Left ventricle myocardium inferior (tissue), 1 donor: ENCODE measurements at regions not wholly inside any gene's neighbourhood (a gene's known extent, or its start where the extent isn't known, plus 50 kb on each side); places are given as distances from the start of the nearest gene placed in this dataset.

Source experiments
- DNase-seq: peaks from one replicate; pipeline ENCODE4 v3.0.0-alpha.2; 2020
- H3K27ac ChIP-seq: fragments of 200-600 bp; replicated peaks from 2 replicates; pipeline ENCODE4 v1.8.0; 2021
- H3K27me3 ChIP-seq: fragments of 200-600 bp; 2 replicates; pipeline ENCODE4 v1.8.0; 2021; ENCODE audit warnings: low read depth
- H3K36me3 ChIP-seq: fragments of 200-600 bp; 2 replicates; pipeline ENCODE4 v1.8.0; 2021
- H3K4me1 ChIP-seq: fragments of 200-600 bp; 2 replicates; pipeline ENCODE4 v1.8.0; 2021
- H3K4me3 ChIP-seq: fragments of 200-600 bp; 2 replicates; pipeline ENCODE4 v1.8.0; 2021; ENCODE audit warnings: mild to moderate bottlenecking, moderate library complexity
- H3K9me3 ChIP-seq: fragments of 200-600 bp; replicated peaks from 2 replicates; pipeline ENCODE4 v1.8.0; 2021
- intact Hi-C: fragments of 100-400 bp; cut with micrococcal nuclease; formaldehyde crosslinking; loops from one replicate; pipeline ENCODE4 v1.11.0; 2022
- TF ChIP-seq, protein P1 (sequence below): fragments of 200-600 bp; IDR thresholded peaks from 2 replicates; pipeline ENCODE4 v1.8.0; 2021; ENCODE audit warnings: antibody characterized with exemption, mild to moderate bottlenecking, borderline replicate concordance
- donor health status: DM: no; HTN: yes; CAD: no; lungs with severe emphysema.

DNA sequence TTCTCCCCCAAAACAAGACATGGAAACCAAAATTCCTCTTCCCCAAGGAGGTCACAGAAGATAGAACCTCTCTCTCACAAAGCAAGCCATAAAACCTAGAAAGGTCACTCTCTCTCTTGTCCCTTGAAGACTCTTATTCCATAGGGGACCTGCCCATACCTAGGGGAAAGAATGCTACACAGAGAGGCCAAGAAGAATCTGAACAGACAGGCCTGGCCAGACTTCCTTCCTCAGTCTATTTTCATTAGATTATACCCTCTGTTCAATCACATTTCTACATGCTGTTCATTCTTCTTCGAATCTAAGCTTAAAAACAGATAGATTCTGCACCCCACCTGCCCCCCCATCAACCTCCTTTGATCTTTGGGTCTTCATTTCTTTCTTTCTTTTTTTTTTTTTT, 206.8 kb downstream of the TLE4 start:
- TF ChIP-seq, protein P1, sequence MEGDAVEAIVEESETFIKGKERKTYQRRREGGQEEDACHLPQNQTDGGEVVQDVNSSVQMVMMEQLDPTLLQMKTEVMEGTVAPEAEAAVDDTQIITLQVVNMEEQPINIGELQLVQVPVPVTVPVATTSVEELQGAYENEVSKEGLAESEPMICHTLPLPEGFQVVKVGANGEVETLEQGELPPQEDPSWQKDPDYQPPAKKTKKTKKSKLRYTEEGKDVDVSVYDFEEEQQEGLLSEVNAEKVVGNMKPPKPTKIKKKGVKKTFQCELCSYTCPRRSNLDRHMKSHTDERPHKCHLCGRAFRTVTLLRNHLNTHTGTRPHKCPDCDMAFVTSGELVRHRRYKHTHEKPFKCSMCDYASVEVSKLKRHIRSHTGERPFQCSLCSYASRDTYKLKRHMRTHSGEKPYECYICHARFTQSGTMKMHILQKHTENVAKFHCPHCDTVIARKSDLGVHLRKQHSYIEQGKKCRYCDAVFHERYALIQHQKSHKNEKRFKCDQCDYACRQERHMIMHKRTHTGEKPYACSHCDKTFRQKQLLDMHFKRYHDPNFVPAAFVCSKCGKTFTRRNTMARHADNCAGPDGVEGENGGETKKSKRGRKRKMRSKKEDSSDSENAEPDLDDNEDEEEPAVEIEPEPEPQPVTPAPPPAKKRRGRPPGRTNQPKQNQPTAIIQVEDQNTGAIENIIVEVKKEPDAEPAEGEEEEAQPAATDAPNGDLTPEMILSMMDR, result no peak
- intact Hi-C loops, result no loop called here
- no peak overlapping the region for H3K27ac ChIP-seq
- H3K9me3 ChIP-seq, result no peaks in the 10 kb centered on the region
- no peak for DNase-seq
- H3K36me3 ChIP-seq, result no peaks in the 10 kb centered on the region
- H3K4me3 ChIP-seq, result no peak overlapping the region
- H3K4me1 ChIP-seq, result no peaks in the 10 kb centered on the region
- H3K27me3 ChIP-seq, result peaks cover 3% of the 10 kb centered on the region

DNA sequence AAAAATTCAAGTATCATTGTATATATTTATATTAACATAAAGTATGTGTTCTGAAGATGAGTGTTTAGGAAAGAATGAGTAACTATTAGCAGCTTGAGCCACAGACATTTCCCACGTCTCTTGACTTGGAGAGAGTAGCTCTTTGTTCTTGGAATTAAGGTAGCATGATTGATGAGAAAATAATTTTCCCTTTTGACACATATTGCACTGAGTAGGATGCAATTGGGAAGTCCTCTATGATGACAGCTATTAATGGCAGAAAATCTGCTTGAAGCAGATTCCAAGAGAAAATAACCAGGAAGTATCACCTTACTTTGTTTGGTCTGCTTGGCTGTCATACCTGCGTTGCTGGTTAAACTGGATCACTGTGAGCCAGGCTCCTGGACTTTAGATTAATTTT, 204.8 kb downstream of the TLE4 start:
- H3K27ac ChIP-seq, result no peak overlapping the region
- H3K4me3 ChIP-seq, result no peak overlapping the region
- H3K4me1 ChIP-seq, result no peaks in the 10 kb centered on the region
- H3K36me3 ChIP-seq, result no peaks in the 10 kb centered on the region
- TF ChIP-seq, protein P1, result no peak
- intact Hi-C loops, result no loop called here
- H3K9me3 ChIP-seq, result no peaks in the 10 kb centered on the region
- H3K27me3 ChIP-seq, result peaks cover 5% of the 10 kb centered on the region
- DNase-seq, result no peak
